Epithelial cell of esophagus (primary cell): ENCODE measurements at regions not wholly inside any gene's neighbourhood (a gene's known extent, or its start where the extent isn't known, plus 50 kb on each side); places are given as distances from the start of the nearest gene placed in this dataset.
A peak's percentile ranks its signal among the peaks of the same experiment; 100 is the strongest.

Experiments used
- DNase-seq: peaks from one replicate; pipeline ENCODE4 v3.0.0; 2010; ENCODE audit warnings: low read depth
- H3K4me3 ChIP-seq: 2 replicates; pipeline ENCODE4 v1.5.1; 2011; ENCODE audit warnings: mild to moderate bottlenecking, low read length, control low read depth
- TF ChIP-seq, protein P1 (sequence below): IDR thresholded peaks from 2 replicates; pipeline ENCODE4 v1.5.1; 2011; ENCODE audit warnings: low read depth, mild to moderate bottlenecking, low read length, control low read depth, inconsistent platforms; ENCODE audit not compliant: insufficient read depth; ENCODE audit errors: missing control alignments

DNA sequence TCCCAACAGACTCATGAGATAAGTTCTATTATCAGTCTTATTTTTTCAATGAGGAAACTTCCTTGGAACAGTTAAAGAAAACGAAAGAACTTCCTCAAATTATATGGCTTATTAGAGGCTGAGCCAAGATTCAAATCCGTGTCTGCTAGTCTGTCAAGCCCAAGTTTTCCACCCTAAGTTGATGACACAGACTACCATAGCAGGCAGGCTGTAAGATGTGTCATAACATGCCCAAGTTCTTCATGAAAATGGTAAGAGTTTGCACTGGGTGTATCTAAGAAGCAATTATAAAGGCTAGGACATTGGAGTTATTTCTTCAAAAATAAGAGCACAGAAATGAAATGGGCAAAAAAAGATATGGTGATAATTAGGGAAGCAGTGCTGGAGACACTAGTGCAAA is 634.5 kb downstream of the BRINP1 start:
- DNase-seq = peak; percentile 68
- H3K4me3 ChIP-seq = no peak overlapping the region
- TF ChIP-seq, protein P1, sequence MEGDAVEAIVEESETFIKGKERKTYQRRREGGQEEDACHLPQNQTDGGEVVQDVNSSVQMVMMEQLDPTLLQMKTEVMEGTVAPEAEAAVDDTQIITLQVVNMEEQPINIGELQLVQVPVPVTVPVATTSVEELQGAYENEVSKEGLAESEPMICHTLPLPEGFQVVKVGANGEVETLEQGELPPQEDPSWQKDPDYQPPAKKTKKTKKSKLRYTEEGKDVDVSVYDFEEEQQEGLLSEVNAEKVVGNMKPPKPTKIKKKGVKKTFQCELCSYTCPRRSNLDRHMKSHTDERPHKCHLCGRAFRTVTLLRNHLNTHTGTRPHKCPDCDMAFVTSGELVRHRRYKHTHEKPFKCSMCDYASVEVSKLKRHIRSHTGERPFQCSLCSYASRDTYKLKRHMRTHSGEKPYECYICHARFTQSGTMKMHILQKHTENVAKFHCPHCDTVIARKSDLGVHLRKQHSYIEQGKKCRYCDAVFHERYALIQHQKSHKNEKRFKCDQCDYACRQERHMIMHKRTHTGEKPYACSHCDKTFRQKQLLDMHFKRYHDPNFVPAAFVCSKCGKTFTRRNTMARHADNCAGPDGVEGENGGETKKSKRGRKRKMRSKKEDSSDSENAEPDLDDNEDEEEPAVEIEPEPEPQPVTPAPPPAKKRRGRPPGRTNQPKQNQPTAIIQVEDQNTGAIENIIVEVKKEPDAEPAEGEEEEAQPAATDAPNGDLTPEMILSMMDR = no peak

DNA sequence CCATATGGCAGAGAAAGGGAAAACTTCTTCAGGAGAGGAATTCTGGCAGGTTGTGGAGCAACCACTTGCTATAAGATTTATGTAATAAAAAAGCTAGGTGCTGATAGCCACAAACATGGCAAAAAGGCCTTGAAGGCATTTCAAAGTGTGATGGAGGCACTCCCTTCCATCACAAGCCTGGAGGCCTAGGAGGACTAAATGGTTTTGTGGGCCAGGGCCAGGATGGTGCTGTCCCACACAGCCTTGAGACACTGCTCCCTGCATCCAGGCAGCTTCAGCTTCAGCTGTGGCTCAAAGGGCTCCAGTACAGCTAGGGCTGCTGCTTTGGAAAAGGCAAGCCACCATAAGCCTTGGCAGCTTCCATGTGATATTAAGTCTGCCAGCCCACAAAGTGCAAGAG is 632.8 kb downstream of the BRINP1 start:
- TF ChIP-seq, protein P1 = no peak
- DNase-seq = no peak
- no peak overlapping the region for H3K4me3 ChIP-seq

DNA sequence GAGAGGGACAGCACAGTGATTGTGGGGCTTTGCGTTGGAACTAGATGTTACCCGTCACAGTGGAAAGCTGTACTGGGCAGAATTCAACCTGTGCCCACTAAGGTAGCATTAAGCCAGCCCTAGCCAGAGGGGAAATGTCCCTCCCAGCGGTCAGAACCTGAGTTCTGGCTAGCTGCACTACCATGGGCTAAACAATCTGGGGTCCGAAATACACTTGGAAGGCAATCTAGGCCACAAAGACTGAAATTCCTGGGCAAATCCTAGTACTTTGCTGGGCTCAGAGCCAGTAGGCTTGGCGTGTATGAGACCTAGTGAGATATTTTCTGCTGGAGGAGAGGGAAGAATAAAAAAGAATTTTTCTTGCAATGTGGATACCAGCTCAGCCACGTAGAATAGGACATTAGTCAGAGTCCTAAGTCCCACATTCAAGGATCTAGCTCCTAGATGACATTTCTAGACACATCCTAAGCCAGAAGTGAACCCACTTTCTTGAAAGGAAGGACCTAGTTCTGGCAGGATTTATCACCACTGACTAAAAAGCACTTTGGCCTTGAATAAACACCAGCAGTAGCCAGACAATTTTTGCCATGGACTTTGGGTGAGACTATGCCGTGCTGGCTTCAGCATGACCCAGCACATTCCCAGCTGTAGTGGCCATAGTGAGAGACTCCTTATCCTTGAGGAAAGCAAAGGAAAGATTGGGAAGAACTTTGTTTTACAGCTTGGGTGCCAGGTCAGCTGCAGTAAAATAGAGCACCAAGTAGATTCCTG is 618.0 kb downstream of the BRINP1 start:
- no peak for DNase-seq
- H3K4me3 ChIP-seq = no peak overlapping the region
- TF ChIP-seq, protein P1 = no peak

DNA sequence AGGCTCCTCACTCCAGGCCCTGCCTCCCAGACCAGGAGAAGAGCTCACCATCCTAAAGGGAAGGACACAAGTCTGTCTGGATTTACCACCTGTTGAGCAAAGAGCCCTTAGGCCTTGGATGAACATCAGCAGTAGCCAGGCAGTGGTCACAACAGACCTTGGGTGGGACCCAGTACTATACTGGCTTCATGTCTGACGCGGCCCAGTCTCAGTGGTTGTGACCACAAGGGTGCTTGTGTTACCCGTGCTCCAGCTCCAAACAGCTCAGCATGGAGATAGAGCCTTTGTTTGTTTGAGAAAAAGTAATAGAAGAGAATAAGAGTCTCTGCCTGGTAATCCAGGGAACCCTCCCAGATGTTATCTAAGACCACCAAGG is 617.4 kb downstream of the BRINP1 start:
- no peak overlapping the region for H3K4me3 ChIP-seq
- no peak for DNase-seq
- TF ChIP-seq, protein P1 = no peak

DNA sequence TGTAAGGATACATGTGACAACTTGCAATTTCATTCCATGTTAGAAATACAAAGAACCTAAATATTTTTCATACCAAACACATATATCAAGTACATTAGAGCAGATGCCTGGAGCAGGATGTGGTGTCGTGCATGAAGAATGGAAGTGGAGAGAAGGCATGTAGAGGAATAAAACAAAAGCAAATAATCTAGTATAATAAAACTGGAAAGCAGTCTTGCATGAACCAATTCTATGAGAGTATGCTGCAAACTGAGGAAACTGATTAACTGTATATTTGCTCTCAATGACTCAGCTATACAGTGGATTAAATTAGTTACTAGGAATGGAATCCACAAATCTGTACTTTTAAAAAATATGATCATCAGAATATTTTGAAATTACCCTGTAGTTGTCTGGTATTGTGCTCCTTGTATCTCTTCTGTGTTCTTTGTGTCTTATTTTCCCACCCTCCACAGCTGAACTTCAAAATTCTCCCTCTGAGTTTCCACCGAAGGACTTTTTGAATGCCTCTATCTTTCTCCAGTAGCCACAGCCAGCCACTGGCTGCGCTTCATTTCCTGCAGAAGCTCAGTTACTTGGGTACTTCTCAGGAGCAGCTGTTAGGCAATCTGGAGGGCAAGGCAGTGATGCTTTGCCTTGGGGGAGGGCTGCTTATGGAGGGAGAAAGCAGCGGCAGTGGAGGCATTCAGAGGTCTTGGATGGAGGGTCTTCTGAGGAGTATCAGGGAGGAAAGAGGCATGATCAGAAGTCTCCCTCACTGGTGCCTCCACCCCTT is 608.0 kb downstream of the BRINP1 start:
- TF ChIP-seq, protein P1 = no peak
- no peak for DNase-seq
- no peak overlapping the region for H3K4me3 ChIP-seq

DNA sequence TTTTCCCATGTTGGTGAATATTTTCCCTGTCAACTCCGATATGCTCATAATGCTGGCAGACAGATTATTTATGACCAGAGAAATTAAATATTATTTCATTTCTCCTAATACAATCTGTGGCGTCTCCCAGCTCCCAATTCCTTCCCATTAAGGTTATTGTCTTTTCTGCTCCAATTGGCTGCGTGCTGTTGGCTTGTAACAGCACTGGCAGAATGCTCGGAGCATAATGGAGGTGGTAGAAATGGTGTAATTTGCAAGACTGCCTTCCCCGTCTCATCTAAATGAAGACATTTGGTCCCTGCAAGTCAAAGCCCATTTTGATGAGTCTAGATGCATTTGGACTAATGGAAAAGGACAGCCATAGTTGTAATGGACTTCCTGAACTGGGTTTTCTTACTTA is 601.7 kb downstream of the BRINP1 start:
- TF ChIP-seq, protein P1 = no peak

More for the DNA sequence above, 601.7 kb downstream of the BRINP1 start:
- no peak overlapping the region for H3K4me3 ChIP-seq
- DNase-seq = no peak
